Epithelial cell of esophagus (primary cell): ENCODE measurements at regions not wholly inside any gene's neighbourhood (a gene's known extent, or its start where the extent isn't known, plus 50 kb on each side); places are given as distances from the start of the nearest gene placed in this dataset.
A peak's percentile ranks its signal among the peaks of the same experiment; 100 is the strongest.

Experiments
- DNase-seq: peaks from one replicate; pipeline ENCODE4 v3.0.0; 2010; ENCODE audit warnings: low read depth
- H3K4me3 ChIP-seq: 2 replicates; pipeline ENCODE4 v1.5.1; 2011; ENCODE audit warnings: mild to moderate bottlenecking, low read length, control low read depth
- CTCF ChIP-seq: IDR thresholded peaks from 2 replicates; pipeline ENCODE4 v1.5.1; 2011; ENCODE audit warnings: low read depth, mild to moderate bottlenecking, low read length, control low read depth, inconsistent platforms; ENCODE audit not compliant: insufficient read depth; ENCODE audit errors: missing control alignments

DNA sequence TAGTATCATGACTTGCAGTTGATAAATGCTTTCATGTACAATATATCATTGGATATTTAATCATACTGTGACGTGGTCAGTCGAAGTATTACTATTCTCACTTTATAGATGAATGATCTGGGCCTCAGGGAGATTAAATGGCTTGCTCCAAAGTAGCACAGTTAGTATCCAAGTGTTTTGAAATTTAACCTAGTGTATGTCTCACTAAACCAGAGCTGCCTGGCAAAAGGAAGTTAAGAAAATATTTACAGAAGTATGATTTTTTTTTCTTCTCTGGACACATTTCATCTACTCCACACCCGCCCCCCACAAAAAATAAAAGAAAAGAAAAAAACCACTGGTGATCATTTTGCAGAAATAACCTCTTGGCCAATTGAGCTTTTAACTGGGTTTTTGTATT is 71.9 kb upstream of the CXADR start:
- no peak overlapping the region for H3K4me3 ChIP-seq
- TF ChIP-seq CTCF, result no peak
- DNase-seq, result no peak

DNA sequence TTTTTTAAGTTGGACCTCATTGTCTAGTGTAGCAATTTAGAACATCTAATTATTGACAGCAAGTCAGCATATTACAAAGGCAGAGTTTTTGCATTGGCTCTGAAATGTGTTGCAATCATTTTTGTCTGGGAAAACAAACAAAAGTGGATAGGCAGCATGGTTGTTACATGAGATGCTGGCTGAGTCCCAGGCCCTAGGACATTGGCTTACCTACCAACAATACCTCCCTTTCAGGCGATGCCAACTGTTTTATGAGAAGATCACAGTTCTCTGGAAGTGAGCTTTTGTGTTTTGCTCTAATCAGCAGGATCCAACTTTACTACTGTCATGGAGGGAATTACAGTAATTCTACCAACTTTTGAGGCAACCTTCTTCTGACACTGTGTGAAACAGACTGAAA is 71.5 kb upstream of the CXADR start:
- TF ChIP-seq CTCF, result no peak
- no peak overlapping the region for H3K4me3 ChIP-seq
- peak; percentile 90 for DNase-seq

- TF ChIP-seq CTCF, result no peak
- no peak for DNase-seq
- H3K4me3 ChIP-seq, result no peak overlapping the region
These were observed 70.7 kb upstream of the CXADR start for GRCh38 chr21:17442165-17442564.

GRCh38 chr21:17444828-17445227 is 68.0 kb upstream of the CXADR start:
- no peak for DNase-seq
- no peak for TF ChIP-seq CTCF
- no peak overlapping the region for H3K4me3 ChIP-seq

- H3K4me3 ChIP-seq, result no peak overlapping the region
- no peak for TF ChIP-seq CTCF
- peak; percentile 86 for DNase-seq
These were observed 66.1 kb upstream of the CXADR start for GRCh38 chr21:17446737-17447136.

DNA sequence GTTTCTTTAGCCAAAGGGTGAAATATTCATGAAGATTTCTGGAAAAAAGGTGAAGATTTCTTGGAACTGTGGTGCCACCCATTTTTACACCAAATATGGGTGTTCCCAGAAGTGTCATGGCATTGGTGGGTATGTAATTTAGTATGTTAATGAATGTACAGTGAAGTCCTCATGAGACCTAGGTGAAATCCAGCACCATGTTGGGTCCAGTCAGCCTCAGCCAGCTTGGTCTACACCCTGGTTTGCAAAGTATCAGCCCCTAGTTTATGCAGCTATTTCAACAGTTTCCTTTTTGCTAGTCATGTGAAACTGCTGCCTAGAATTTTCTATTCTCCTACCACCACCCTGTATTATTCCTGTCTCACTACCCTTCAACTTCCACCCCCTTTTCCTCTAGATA is 63.1 kb upstream of the CXADR start:
- H3K4me3 ChIP-seq, result no peak overlapping the region
- DNase-seq, result no peak
- TF ChIP-seq CTCF, result no peak

GRCh38 chr21:17451364-17451891 is 61.4 kb upstream of the CXADR start:
- no peak for TF ChIP-seq CTCF
- DNase-seq, result peak; percentile 85
- H3K4me3 ChIP-seq, result no peak overlapping the region
